Activated CD4-positive, alpha-beta T cell treated with anti-CD3 and anti-CD28 coated beads, Interleukin-2, amount 50 U/mL, for 1 hour (primary cell): ENCODE measurements at regions not wholly inside any gene's neighbourhood (a gene's known extent, or its start where the extent isn't known, plus 50 kb on each side); places are given as distances from the start of the nearest gene placed in this dataset.

Source experiments
- DNase-seq: peaks from one replicate; pipeline ENCODE4 v3.0.0-alpha.2; 2020

GRCh38 chr5:2602451-2603271, 148.8 kb downstream of the IRX2 start:
- no peak for DNase-seq

GRCh38 chr5:2598503-2598902, 153.0 kb downstream of the IRX2 start:
- no peak for DNase-seq

GRCh38 chr5:2594701-2595100, 156.8 kb downstream of the IRX2 start:
- DNase-seq = no peak

- DNase-seq = no peak
Measured at GRCh38 chr5:2592766-2593165, 158.7 kb downstream of the IRX2 start.

- no peak for DNase-seq
Measured at GRCh38 chr5:2591777-2592453, 159.6 kb downstream of the IRX2 start.

- DNase-seq = no peak
Measured at GRCh38 chr5:2588850-2589501, 162.5 kb downstream of the IRX2 start.

GRCh38 chr5:2587189-2588031, 164.1 kb downstream of the IRX2 start:
- no peak for DNase-seq

- no peak for DNase-seq
Measured at GRCh38 chr5:2586016-2586715, 165.3 kb downstream of the IRX2 start.

- no peak for DNase-seq
Measured at GRCh38 chr5:2584579-2585269, 166.8 kb downstream of the IRX2 start.

- no peak for DNase-seq
Measured at GRCh38 chr5:2582507-2582906, 169.0 kb downstream of the IRX2 start.

- DNase-seq = no peak
Measured at GRCh38 chr5:2582106-2582505, 169.4 kb downstream of the IRX2 start.

GRCh38 chr5:2581418-2581817, 170.1 kb downstream of the IRX2 start:
- no peak for DNase-seq

- no peak for DNase-seq
Measured at GRCh38 chr5:2579126-2579525, 172.4 kb downstream of the IRX2 start.

- no peak for DNase-seq
Measured at GRCh38 chr5:2577312-2578036, 174.0 kb downstream of the IRX2 start.

- DNase-seq = no peak
Measured at GRCh38 chr5:2576823-2577222, 174.7 kb downstream of the IRX2 start.

GRCh38 chr5:2575871-2576270, 175.6 kb downstream of the IRX2 start:
- no peak for DNase-seq

GRCh38 chr5:2575292-2575691, 176.2 kb downstream of the IRX2 start:
- DNase-seq = no peak

GRCh38 chr5:2574155-2574554, 177.3 kb downstream of the IRX2 start:
- DNase-seq = no peak

- no peak for DNase-seq
Measured at GRCh38 chr5:2570586-2570985, 180.9 kb downstream of the IRX2 start.

GRCh38 chr5:2569774-2570542, 181.5 kb downstream of the IRX2 start:
- no peak for DNase-seq
